ENCODE measurements at regions not wholly inside any gene's neighbourhood (a gene's known extent, or its start where the extent isn't known, plus 50 kb on each side); places are given as distances from the start of the nearest gene placed in this dataset.

DNA sequence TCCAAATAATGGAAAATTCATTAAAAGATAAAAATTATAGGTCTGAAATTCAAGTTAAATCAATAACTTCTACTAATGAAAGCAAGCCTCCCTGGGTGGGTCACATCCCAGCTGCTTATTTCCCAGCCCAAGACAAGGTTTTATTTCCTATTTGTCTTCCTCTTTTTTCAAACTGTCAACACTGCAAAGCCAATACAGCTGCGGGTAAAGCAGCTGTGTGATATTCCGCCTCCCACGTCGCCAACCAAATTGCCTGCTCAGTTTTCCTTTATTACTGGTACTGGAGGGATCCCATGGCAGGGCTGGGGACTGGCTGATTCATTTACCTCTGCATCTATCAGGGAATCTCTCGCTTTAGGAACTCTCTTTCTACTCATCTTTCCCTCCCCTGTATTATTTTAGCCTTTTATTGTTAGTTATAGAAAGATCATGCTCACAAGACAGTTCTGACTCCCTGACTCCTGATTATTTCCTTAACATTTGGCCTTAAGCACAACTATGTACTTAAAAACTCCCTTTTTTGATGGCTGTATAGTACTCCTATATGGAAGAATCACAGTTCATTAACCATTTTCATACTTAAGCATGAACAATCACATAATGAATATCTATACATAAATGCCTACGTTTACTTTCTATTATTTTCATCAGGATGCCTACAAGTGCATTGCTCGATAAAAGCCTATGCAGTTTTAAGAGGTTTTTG lies 253.1 kb downstream of the CDCA7 start:
- DNase-seq (ENCODE audit: low read depth), result no peak
- no peak overlapping the region for H3K4me3 ChIP-seq (ENCODE audit: low read length)
- TF ChIP-seq CTCF (IDR thresholded peaks at IDR 0.05; ENCODE audit: insufficient read depth, low read depth, low read length, missing control alignments), result no peak

- H3K4me3 ChIP-seq (ENCODE audit: low read length), result no peak overlapping the region
- no peak for DNase-seq (ENCODE audit: low read depth)
- TF ChIP-seq CTCF (IDR thresholded peaks at IDR 0.05; ENCODE audit: insufficient read depth, low read depth, low read length, missing control alignments), result no peak
These were observed 256.4 kb downstream of the CDCA7 start for GRCh38 chr2:173611121-173611520.

GRCh38 chr2:173612354-173612753 lies 257.7 kb downstream of the CDCA7 start:
- no peak for DNase-seq (ENCODE audit: low read depth)
- H3K4me3 ChIP-seq (ENCODE audit: low read length), result no peak overlapping the region
- no peak for TF ChIP-seq CTCF (IDR thresholded peaks at IDR 0.05; ENCODE audit: insufficient read depth, low read depth, low read length, missing control alignments)

DNA sequence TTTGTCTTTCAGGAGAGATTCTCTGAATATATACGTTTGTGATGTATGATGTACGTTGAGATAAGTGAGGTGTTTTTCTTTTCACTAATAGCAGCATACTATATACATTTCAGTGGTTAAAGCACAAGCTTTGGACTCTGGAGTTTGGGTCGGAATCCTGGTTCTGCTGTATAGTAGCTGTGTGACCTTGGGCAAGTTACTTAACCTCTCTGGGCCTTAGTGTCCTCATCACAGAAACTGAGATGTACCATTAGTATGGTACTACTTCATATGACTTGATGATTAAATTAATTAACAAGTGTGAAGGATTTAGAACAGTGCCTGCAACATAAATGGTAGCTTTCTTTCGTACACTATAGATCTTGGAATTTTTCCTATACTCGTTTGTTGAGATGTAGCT lies 258.7 kb downstream of the CDCA7 start:
- no peak for TF ChIP-seq CTCF (IDR thresholded peaks at IDR 0.05; ENCODE audit: insufficient read depth, low read depth, low read length, missing control alignments)

DNA sequence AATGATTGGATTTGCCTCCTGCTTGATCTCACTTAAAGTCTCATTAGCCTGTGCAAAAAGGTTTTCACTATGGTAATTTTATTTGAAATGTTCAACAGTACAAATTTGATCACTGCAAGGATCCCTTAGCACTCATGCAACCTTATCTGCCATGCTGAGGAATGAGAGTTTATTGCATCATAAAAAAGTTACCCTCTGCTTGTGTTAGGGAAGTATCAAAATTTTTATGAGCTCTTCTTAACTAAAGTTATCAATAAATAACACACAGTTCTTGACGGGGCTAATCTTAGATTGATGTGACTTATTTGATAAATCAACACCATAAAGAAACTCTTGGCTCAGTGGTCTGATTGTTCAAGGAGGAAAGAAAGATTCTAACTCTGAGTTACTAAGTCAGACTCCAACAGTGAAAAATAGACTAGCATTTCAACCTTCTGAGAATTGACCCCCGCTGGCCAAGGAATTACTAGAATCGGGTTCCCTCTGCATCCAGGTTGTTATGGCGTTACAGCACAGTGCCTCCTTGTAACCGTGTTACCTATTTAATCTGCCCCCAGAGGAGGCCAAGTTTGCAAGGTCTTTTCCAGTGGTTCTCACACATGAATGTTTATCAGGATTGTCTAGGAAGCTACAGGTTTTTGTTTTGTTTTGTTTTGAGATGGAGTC lies 259.7 kb downstream of the CDCA7 start:
- no peak overlapping the region for H3K4me3 ChIP-seq (ENCODE audit: low read length)
- no peak for DNase-seq (ENCODE audit: low read depth)
- TF ChIP-seq CTCF (IDR thresholded peaks at IDR 0.05; ENCODE audit: insufficient read depth, low read depth, low read length, missing control alignments), result no peak

More for the DNA sequence above, 258.7 kb downstream of the CDCA7 start:
- no peak overlapping the region for H3K4me3 ChIP-seq (ENCODE audit: low read length)
- DNase-seq (ENCODE audit: low read depth), result no peak

GRCh38 chr2:173623438-173624319 lies 269.0 kb downstream of the CDCA7 start:
- DNase-seq (ENCODE audit: low read depth), result no peak
- H3K4me3 ChIP-seq (ENCODE audit: low read length), result no peak overlapping the region
- no peak for TF ChIP-seq CTCF (IDR thresholded peaks at IDR 0.05; ENCODE audit: insufficient read depth, low read depth, low read length, missing control alignments)

Measured in epithelial cell of esophagus (primary cell).